ENCODE measurements at regions not wholly inside any gene's neighbourhood (a gene's known extent, or its start where the extent isn't known, plus 50 kb on each side); places are given as distances from the start of the nearest gene placed in this dataset.

GRCh38 chr5:72021651-72022357 lies 85.5 kb upstream of the MAP1B start:
- Histone ChIP-seq H3K36me3 (no peaks in the 10 kb centered on the region), H3K9me3 (no peaks in the 10 kb centered on the region), H3K4me1 (no peaks in the 10 kb centered on the region), H3K27me3 (no peaks in the 10 kb centered on the region), H3K27ac (no peak overlapping the region), H3K4me3 (no peak overlapping the region)
- 79 to 89% methylated on average over 8 of the region's 8 CpGs for WGBS, 2 donors
- TF ChIP-seq POLR2A (IDR thresholded peaks at IDR 0.05) (no peak), EP300 (IDR thresholded peaks at IDR 0.05) (no peak)
- no peak for DNase-seq
- intact Hi-C loops (cut with DNase I): loop anchor here (5.0 kb wide), 1 partner anchor 240 kb away; no protein-coding TSS in a partner anchor

GRCh38 chr5:72028382-72028781 lies 78.9 kb upstream of the MAP1B start:
- intact Hi-C loops (cut with DNase I): no loop called here

GRCh38 chr5:72030237-72030636 lies 77.0 kb upstream of the MAP1B start:
- WGBS, 2 donors: 82 to 86% methylated on average over 3 of the region's 3 CpGs
- no peaks in the 10 kb centered on the region for H3K36me3 ChIP-seq
- no peaks in the 10 kb centered on the region for H3K9me3 ChIP-seq
- no peak overlapping the region for H3K27ac ChIP-seq
- no peak for TF ChIP-seq CTCF (IDR thresholded peaks at IDR 0.05)
- no peak for TF ChIP-seq POLR2AphosphoS5 (IDR thresholded peaks at IDR 0.05)
- no peak for TF ChIP-seq EP300 (IDR thresholded peaks at IDR 0.05)
- TF ChIP-seq POLR2A (IDR thresholded peaks at IDR 0.05): no peak
- no peak for DNase-seq
- H3K4me3 ChIP-seq: no peak overlapping the region
- no peaks in the 10 kb centered on the region for H3K4me1 ChIP-seq
- H3K27me3 ChIP-seq: no peaks in the 10 kb centered on the region
- intact Hi-C loops (cut with DNase I): no loop called here

More at GRCh38 chr5:72028382-72028781, 78.9 kb upstream of the MAP1B start:
- H3K9me3 ChIP-seq: no peaks in the 10 kb centered on the region
- no peak for DNase-seq
- TF ChIP-seq POLR2A (IDR thresholded peaks at IDR 0.05) (no peak), EP300 (IDR thresholded peaks at IDR 0.05) (no peak), POLR2AphosphoS5 (IDR thresholded peaks at IDR 0.05) (no peak), CTCF (IDR thresholded peaks at IDR 0.05) (no peak)
- H3K4me1 ChIP-seq: no peaks in the 10 kb centered on the region
- H3K4me3 ChIP-seq: no peak overlapping the region
- no peak overlapping the region for H3K27ac ChIP-seq
- 97 to 99% methylated on average over 1 of the region's 1 CpG for WGBS, 2 donors
- H3K36me3 ChIP-seq: no peaks in the 10 kb centered on the region
- no peaks in the 10 kb centered on the region for H3K27me3 ChIP-seq

- Histone ChIP-seq H3K36me3 (no peaks in the 10 kb centered on the region), H3K9me3 (no peaks in the 10 kb centered on the region), H3K4me1 (no peaks in the 10 kb centered on the region), H3K27ac (no peak overlapping the region), H3K4me3 (no peak overlapping the region), H3K27me3 (no peaks in the 10 kb centered on the region)
- intact Hi-C loops (cut with DNase I): no loop called here
- WGBS, 2 donors: 17 to 42% methylated on average over 4 of the region's 4 CpGs
- TF ChIP-seq POLR2AphosphoS5 (IDR thresholded peaks at IDR 0.05): no peak
- TF ChIP-seq CTCF (IDR thresholded peaks at IDR 0.05): no peak
- no peak for TF ChIP-seq EP300 (IDR thresholded peaks at IDR 0.05)
- TF ChIP-seq POLR2A (IDR thresholded peaks at IDR 0.05): no peak
- no peak for DNase-seq
Measured at GRCh38 chr5:72032788-72033187, 74.5 kb upstream of the MAP1B start.

- no peaks in the 10 kb centered on the region for H3K4me1 ChIP-seq
- H3K27me3 ChIP-seq: no peaks in the 10 kb centered on the region
- no peaks in the 10 kb centered on the region for H3K36me3 ChIP-seq
- TF ChIP-seq POLR2A (IDR thresholded peaks at IDR 0.05) (no peak), POLR2AphosphoS5 (IDR thresholded peaks at IDR 0.05) (no peak), EP300 (IDR thresholded peaks at IDR 0.05) (no peak), CTCF (IDR thresholded peaks at IDR 0.05) (no peak)
- intact Hi-C loops (cut with DNase I): no loop called here
- no peak overlapping the region for H3K4me3 ChIP-seq
- H3K27ac ChIP-seq: no peak overlapping the region
- WGBS, 2 donors: 74 to 79% methylated on average over 4 of the region's 4 CpGs
- H3K9me3 ChIP-seq: no peaks in the 10 kb centered on the region
- no peak for DNase-seq
Measured at GRCh38 chr5:72034770-72035169, 72.5 kb upstream of the MAP1B start.
